RWPE2 (cell line): ENCODE measurements at regions not wholly inside any gene's neighbourhood (a gene's known extent, or its start where the extent isn't known, plus 50 kb on each side); places are given as distances from the start of the nearest gene placed in this dataset.

ENCODE experiments used
- ATAC-seq: fragments of 200-7000 bp; cut with Tn5 transposase; 3 replicates; pipeline ENCODE4 v1.9.1; 2021; ENCODE audit warnings: low read depth
- DNase-seq: peaks from one replicate; pipeline ENCODE4 v3.0.0-alpha.2; 2020; ENCODE audit warnings: low spot score
- H3K27ac ChIP-seq: fragments of 450-650 bp; 2 replicates; pipeline ENCODE4 v1.5.1; 2017; ENCODE audit warnings: mild to moderate bottlenecking; ENCODE audit not compliant: poor library complexity, severe bottlenecking
- H3K27me3 ChIP-seq: fragments of 250-450 bp; sonication (Bioruptor Pico); 2 replicates; pipeline ENCODE4 v1.5.1; 2021; ENCODE audit warnings: mild to moderate bottlenecking, moderate library complexity; ENCODE audit not compliant: insufficient read depth, poor library complexity, severe bottlenecking
- H3K36me3 ChIP-seq: fragments of 250-450 bp; sonication (Bioruptor Pico); 2 replicates; pipeline ENCODE4 v1.5.1; 2020; ENCODE audit warnings: low read depth, mild to moderate bottlenecking, moderate library complexity
- H3K4me1 ChIP-seq: fragments of 250-450 bp; sonication (Bioruptor Pico); 2 replicates; pipeline ENCODE4 v1.5.1; 2021; ENCODE audit warnings: mild to moderate bottlenecking, moderate library complexity; ENCODE audit not compliant: insufficient read depth, poor library complexity, severe bottlenecking
- H3K4me3 ChIP-seq: fragments of 250-450 bp; sonication (Bioruptor Pico); 2 replicates; pipeline ENCODE4 v1.5.1; 2021; ENCODE audit warnings: mild to moderate bottlenecking, moderate library complexity; ENCODE audit not compliant: severe bottlenecking
- H3K9me3 ChIP-seq: fragments of 250-450 bp; sonication (Bioruptor Pico); 2 replicates; pipeline ENCODE4 v1.5.1; 2021; ENCODE audit warnings: mild to moderate bottlenecking, moderate library complexity; ENCODE audit not compliant: severe bottlenecking
- TF ChIP-seq, protein P1 (sequence below): fragments of 450-650 bp; IDR thresholded peaks from one replicate; pipeline ENCODE4 v1.5.1; 2017; ENCODE audit warnings: mild to moderate bottlenecking, moderate library complexity; ENCODE audit not compliant: poor library complexity, severe bottlenecking

DNA sequence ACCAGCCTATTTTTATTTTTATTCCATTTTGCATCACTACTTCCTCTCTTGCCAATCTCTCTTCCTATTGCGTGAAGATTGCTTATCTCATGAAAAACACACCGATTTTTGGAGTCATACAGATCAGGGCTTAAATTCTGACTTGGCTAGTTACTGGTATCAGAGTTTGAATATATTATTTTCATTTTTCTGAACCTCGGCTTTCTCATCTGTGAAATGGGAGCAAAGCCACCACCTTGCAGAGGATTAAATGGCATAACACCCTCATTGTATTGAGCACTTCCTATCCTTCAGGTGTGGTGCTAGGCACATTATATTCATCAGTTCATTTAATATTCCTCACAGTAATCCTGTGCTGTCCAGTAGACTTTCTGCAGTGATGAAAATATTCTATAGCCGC, 208.8 kb downstream of the HAPSTR1 start:
- H3K36me3 ChIP-seq = no peaks in the 10 kb centered on the region
- TF ChIP-seq, protein P1, sequence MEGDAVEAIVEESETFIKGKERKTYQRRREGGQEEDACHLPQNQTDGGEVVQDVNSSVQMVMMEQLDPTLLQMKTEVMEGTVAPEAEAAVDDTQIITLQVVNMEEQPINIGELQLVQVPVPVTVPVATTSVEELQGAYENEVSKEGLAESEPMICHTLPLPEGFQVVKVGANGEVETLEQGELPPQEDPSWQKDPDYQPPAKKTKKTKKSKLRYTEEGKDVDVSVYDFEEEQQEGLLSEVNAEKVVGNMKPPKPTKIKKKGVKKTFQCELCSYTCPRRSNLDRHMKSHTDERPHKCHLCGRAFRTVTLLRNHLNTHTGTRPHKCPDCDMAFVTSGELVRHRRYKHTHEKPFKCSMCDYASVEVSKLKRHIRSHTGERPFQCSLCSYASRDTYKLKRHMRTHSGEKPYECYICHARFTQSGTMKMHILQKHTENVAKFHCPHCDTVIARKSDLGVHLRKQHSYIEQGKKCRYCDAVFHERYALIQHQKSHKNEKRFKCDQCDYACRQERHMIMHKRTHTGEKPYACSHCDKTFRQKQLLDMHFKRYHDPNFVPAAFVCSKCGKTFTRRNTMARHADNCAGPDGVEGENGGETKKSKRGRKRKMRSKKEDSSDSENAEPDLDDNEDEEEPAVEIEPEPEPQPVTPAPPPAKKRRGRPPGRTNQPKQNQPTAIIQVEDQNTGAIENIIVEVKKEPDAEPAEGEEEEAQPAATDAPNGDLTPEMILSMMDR = no peak
- no peak for DNase-seq
- no peak for ATAC-seq
- H3K4me1 ChIP-seq = no peaks in the 10 kb centered on the region
- H3K4me3 ChIP-seq = no peak overlapping the region
- no peaks in the 10 kb centered on the region for H3K9me3 ChIP-seq
- no peak overlapping the region for H3K27ac ChIP-seq
- H3K27me3 ChIP-seq = no peaks in the 10 kb centered on the region

DNA sequence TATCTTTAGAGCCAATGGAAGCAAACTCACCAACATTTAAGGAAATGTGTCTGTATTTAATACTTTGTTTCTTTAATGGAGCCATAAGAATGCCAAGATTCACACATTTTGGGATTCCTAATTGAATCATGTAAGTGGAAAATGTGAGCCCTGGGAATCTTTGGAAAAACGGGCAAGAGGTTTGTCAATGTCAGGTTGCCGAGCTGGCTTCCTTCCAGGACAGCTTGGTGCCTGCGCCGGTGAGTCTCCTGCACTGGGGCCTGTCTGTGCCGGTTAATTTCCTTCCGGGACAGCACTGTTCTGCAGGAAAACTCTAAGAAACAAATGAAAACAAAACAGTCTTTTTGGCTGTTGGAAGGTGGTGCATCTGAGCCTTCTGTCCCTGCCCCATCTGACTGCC, 210.6 kb downstream of the HAPSTR1 start:
- no peak overlapping the region for H3K4me3 ChIP-seq
- H3K27me3 ChIP-seq = no peaks in the 10 kb centered on the region
- H3K4me1 ChIP-seq = no peaks in the 10 kb centered on the region
- ATAC-seq (no peak), DNase-seq (no peak)
- no peaks in the 10 kb centered on the region for H3K36me3 ChIP-seq
- no peaks in the 10 kb centered on the region for H3K9me3 ChIP-seq
- TF ChIP-seq, protein P1 = no peak
- no peak overlapping the region for H3K27ac ChIP-seq

DNA sequence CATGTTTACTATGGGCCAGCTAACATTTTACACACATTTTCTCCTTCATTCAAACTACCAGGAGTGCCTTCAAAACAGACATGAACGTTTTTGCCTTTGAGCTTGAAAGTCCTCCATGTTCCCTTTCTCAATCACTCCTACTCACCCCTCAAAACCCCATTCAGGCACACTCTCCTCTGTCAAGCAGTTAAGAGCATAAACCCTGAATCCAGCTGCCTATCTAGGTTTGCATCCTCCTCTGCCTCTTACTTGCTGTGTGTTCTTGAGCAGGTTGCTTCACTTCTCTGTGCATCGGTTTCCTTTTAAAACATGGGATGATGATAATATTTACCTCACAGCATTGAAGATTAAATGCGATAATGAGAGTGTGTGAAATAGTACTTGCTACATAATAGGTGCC, 215.3 kb downstream of the HAPSTR1 start:
- DNase-seq (no peak), ATAC-seq (no peak)
- Histone ChIP-seq H3K36me3 (no peaks in the 10 kb centered on the region), H3K4me1 (no peaks in the 10 kb centered on the region), H3K4me3 (no peak overlapping the region), H3K27me3 (peaks cover 15% of the 10 kb centered on the region), H3K9me3 (no peaks in the 10 kb centered on the region), H3K27ac (no peak overlapping the region)
- TF ChIP-seq, protein P1 = no peak

DNA sequence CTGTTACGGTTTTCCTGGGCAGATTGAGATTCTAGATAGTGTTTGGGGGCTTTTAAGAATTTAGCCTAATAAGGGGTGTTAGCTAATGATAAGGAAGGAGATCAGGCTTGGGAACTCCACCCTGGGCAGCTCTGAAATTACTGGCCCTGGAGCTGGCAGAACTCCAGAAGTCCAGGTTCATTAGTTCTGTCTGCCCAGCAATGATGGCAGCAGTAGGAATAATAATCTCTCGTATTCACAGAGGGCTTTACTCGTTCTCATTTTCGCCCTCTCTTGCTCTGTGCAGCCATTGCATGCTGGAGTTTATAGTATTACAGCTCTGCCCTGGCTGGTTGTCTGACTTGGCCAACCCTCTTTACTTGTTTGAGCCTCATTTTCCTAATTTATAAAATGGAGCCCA, 216.0 kb downstream of the HAPSTR1 start:
- TF ChIP-seq, protein P1 = no peak
- H3K4me3 ChIP-seq = no peak overlapping the region

DNA sequence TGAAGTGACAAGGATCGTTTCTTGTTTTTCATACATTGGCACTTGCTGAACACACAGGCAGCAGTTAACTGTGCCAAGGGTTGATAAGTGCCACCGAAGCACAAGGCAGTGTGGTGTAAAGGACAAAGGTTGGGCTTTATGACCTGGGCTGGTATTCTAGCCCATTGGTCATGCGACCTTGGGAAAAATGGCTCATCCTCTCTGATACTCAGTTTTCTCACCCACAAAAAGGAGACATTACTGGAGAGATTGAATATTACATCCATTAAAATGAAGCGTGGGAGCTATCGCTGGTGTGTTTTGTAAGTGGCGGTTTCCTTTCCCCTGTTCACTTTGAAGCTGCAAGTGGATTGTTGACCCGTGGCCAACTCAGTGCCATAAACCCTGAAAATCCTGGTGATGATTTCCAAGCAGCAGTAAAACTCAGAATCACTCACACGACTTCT, 216.9 kb downstream of the HAPSTR1 start:
- Histone ChIP-seq H3K9me3 (no peaks in the 10 kb centered on the region), H3K4me1 (no peaks in the 10 kb centered on the region), H3K27ac (no peak overlapping the region), H3K27me3 (peaks cover 15% of the 10 kb centered on the region), H3K36me3 (no peaks in the 10 kb centered on the region), H3K4me3 (no peak overlapping the region)
- DNase-seq = no peak
- TF ChIP-seq, protein P1 = no peak
- ATAC-seq = no peak

More for the DNA sequence above, 216.0 kb downstream of the HAPSTR1 start:
- H3K9me3 ChIP-seq = no peaks in the 10 kb centered on the region
- H3K27me3 ChIP-seq = peaks cover 15% of the 10 kb centered on the region
- H3K36me3 ChIP-seq = no peaks in the 10 kb centered on the region
- no peak overlapping the region for H3K27ac ChIP-seq
- H3K4me1 ChIP-seq = no peaks in the 10 kb centered on the region
- ATAC-seq = no peak
- DNase-seq = no peak
